Activated CD4-positive, alpha-beta T cell treated with anti-CD3 and anti-CD28 coated beads for 36 hours (primary cell): ENCODE measurements at regions not wholly inside any gene's neighbourhood (a gene's known extent, or its start where the extent isn't known, plus 50 kb on each side); places are given as distances from the start of the nearest gene placed in this dataset.

Source experiments
- ATAC-seq: fragments of 200-7000 bp; cut with Tn5 transposase; one replicate; pipeline ENCODE4 v1.10.0; 2021; ENCODE audit warnings: mild to moderate bottlenecking, moderate library complexity
- CTCF ChIA-PET: fragments of 350-600 bp; sonication (Branson Sonifier 250); formaldehyde crosslinking; loops from one replicate; lab custom pipeline; 2021; ENCODE audit warnings: antibody characterized with exemption; lab: Charles Lee
- POLR2A ChIA-PET: fragments of 350-600 bp; sonication (Branson Sonifier 250); formaldehyde crosslinking; loops from one replicate; lab custom pipeline; 2021; ENCODE audit warnings: antibody characterized with exemption, inconsistent platforms; lab: Charles Lee
- DNase-seq: peaks from one replicate; pipeline ENCODE4 v3.0.0-alpha.2; 2020
- H3K27ac Mint-ChIP-seq: one replicate; pipeline ENCODE4 v1.8.0; 2021; ENCODE audit warnings: mixed read lengths
- H3K27me3 Mint-ChIP-seq: one replicate; pipeline ENCODE4 v1.8.0; 2021; ENCODE audit warnings: mixed read lengths
- H3K36me3 Mint-ChIP-seq: one replicate; pipeline ENCODE4 v1.8.0; 2021; ENCODE audit warnings: low read depth, mixed read lengths
- H3K4me1 Mint-ChIP-seq: one replicate; pipeline ENCODE4 v1.8.0; 2021; ENCODE audit warnings: mixed read lengths
- H3K4me3 Mint-ChIP-seq: one replicate; pipeline ENCODE4 v1.8.0; 2021; ENCODE audit warnings: mild to moderate bottlenecking, moderate library complexity, mixed read lengths
- H3K9me3 Mint-ChIP-seq: one replicate; pipeline ENCODE4 v1.8.0; 2021; ENCODE audit warnings: low read depth, mixed read lengths
- intact Hi-C, 2 experiments: fragments of 100-400 bp; cut with DNase I in 1 of 2; cut with micrococcal nuclease in 1 of 2; formaldehyde crosslinking; loops; one replicate each; pipeline versions ENCODE4 v1.14.2 to v1.15.1; 2022 to 2024; cut with DNase I, micrococcal nuclease

DNA sequence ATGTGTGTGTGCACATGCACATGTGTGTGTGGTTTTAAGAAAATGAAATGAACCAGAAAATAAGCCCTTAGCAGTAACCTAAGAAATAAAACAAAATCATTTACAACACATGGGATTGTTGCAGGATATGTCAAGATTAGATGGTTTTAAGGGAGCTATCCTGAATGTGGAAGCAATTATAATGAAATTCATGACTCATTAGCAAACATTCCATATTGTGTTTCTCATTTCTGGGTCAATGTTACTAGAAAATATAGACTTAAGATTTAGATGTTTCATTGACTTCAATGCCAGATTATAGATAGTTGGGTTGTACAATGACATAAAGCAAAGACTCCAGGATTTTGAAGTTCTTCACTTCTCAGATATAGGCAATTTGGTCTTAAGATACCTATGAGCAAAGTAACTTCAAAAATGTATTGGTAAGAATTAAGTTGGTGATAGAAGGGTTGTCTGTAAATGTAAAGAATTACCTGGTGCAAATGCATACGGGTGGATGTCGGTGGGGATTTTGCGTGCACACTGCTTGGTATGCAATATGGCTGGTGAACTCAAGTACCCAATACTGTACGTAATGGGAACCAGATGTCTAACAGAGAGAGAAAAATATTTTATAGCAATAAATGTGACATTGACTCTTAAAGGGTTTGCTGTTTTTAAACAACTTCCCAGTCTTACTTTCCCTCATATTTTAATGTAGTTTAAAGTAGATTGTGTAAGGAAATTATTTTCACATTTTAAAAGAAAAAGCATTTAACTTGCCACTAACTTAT, 53.9 kb upstream of the NR2F2 start:
- intact Hi-C loops = no loop called here
- H3K4me3 Mint-ChIP-seq = no peak overlapping the region
- H3K27ac Mint-ChIP-seq = no peak overlapping the region
- no peak for ATAC-seq
- POLR2A ChIA-PET = no interaction called here
- no peaks in the 10 kb centered on the region for H3K36me3 Mint-ChIP-seq
- H3K27me3 Mint-ChIP-seq = peaks cover 6% of the 10 kb centered on the region
- no peaks in the 10 kb centered on the region for H3K4me1 Mint-ChIP-seq
- CTCF ChIA-PET = interaction anchor here (0.6 kb wide), 1 partner anchor 1988 kb away, joined by 3 read pairs; no protein-coding TSS in a partner anchor
- H3K9me3 Mint-ChIP-seq = peaks cover 8% of the 10 kb centered on the region
- DNase-seq = no peak
